DOHH2 (cell line): ENCODE measurements at regions not wholly inside any gene's neighbourhood (a gene's known extent, or its start where the extent isn't known, plus 50 kb on each side); places are given as distances from the start of the nearest gene placed in this dataset.
"Not testable (repeated sequence)": the region's sequence is repeated elsewhere in the genome, so short reads cannot be mapped to it uniquely, and the experiment has no call there.

ENCODE experiments used
- CTCF ChIP-seq: fragments of 200-600 bp; sonication (generic); IDR thresholded peaks from one replicate; pipeline ENCODE4 v1.5.1; 2014; ENCODE audit warnings: antibody characterized with exemption, mild to moderate bottlenecking, low read depth, low read length; ENCODE audit not compliant: poor library complexity, severe bottlenecking
- EZH2phosphoT487 ChIP-seq: fragments of 200-600 bp; sonication (generic); IDR thresholded peaks from 2 replicates; pipeline ENCODE4 v1.6.1; 2017; ENCODE audit warnings: borderline replicate concordance, mild to moderate bottlenecking, antibody characterized with exemption, low read length, moderate library complexity, mixed read lengths

DNA sequence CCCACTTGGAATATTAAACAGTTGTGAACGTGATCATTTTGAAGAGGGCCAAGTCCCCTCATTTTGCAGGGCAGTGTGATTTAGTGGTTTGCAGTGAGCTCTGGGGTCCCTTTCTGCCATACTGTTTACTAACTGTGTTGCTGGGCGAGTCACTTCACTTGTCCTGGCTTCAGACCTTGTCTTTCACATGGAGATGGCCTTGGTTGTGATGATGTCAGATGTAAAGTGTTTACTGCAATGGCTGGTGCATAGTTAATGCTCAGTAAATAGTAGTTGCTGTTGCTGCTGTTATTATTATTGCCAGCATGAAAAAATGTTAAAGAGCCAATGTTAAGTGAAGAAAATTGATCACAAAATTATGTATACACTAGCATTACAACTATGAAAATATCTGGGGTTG, 95.4 kb upstream of the CRYM start:
- not testable (repeated sequence) for TF ChIP-seq CTCF, EZH2phosphoT487
